ENCODE measurements at regions not wholly inside any gene's neighbourhood (a gene's known extent, or its start where the extent isn't known, plus 50 kb on each side); places are given as distances from the start of the nearest gene placed in this dataset.

DNA sequence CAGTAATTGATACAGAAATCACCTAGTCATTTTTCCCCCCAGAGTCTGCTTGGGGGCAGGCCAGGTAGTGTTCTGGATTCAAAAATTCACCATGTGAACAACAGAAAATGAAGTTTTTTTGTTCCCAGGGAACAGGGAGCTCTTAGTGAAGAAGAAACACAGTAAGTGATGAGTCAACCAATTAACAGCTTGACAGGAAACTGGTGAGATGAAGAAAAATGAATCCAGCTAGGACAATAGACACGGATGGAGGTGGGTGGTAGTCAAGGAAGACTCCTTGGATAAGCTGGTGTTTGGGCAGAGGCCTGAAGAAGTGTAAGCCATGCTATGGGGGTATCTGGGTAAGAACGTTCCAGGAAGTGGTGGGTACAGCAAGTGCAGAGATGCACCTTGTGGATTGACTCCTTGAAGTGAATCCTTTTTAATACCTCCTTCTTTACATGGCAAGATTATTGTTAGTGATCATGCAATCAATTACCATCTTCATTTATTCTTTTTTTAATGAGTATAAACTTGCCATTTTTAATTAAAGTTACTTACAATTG is 339.9 kb upstream of the RGMA start:
- Histone ChIP-seq H3K4ac (replicated peaks; ENCODE audit: insufficient read length, low read depth, low read length) (no peak overlapping the region), H3K27ac (ENCODE audit: low read depth, low read length) (no peak overlapping the region), H2BK15ac (ENCODE audit: low read length) (no peak overlapping the region), H3K79me2 (ENCODE audit: control insufficient read depth in 1 of 2, insufficient read depth in 2 of 2, low read length in 2 of 2) (no peaks in the 10 kb centered on the region), H4K20me1 (replicated peaks in 1 of 2; ENCODE audit: control insufficient read depth in 1 of 2, insufficient read depth in 2 of 2, low read length in 2 of 2) (no peaks in the 10 kb centered on the region), H2AFZ (ENCODE audit: low read length) (no peak overlapping the region), H3K4me3 (ENCODE audit: extremely low read depth in 1 of 4, insufficient read depth in 2 of 4, low read depth in 3 of 4, low read length in 4 of 4) (no peak overlapping the region), H3K4me2 (ENCODE audit: insufficient read depth in 1 of 2, low read depth in 2 of 2, low read length in 2 of 2) (no peak overlapping the region), H3K23me2 (ENCODE audit: low read depth, low read length) (no peaks in the 10 kb centered on the region), H3K36me3 (ENCODE audit: control insufficient read depth in 2 of 4, insufficient read depth in 4 of 4, low read length in 3 of 4) (no peaks in the 10 kb centered on the region), H4K5ac (ENCODE audit: insufficient read length, low read depth, low read length) (no peak overlapping the region), H2BK120ac (replicated peaks; ENCODE audit: low read depth, low read length) (no peak overlapping the region), H3K56ac (replicated peaks; ENCODE audit: insufficient read length, low read depth, low read length) (no peak overlapping the region), H2BK20ac (ENCODE audit: low read length) (no peak overlapping the region), H2AK5ac (ENCODE audit: low read depth, low read length) (no peak overlapping the region), H4K8ac (ENCODE audit: extremely low read depth, insufficient read depth, low read length) (no peak overlapping the region), H3K9ac (replicated peaks in 1 of 4; ENCODE audit: extremely low read depth in 1 of 4, low read depth in 3 of 4, low read length in 3 of 4) (no peak overlapping the region), H3K18ac (ENCODE audit: extremely low read depth, low read length) (no peak overlapping the region), H3K9me3 (ENCODE audit: insufficient read depth in 2 of 2, low read depth in 1 of 2, low read length in 1 of 2) (peaks cover 0 to 4% of the 10 kb centered on the region in 2 experiments; a peak in 1 of 4 replicates), H2BK12ac (ENCODE audit: low read depth, low read length) (no peak overlapping the region), H3K79me1 (ENCODE audit: low read depth, low read length) (no peaks in the 10 kb centered on the region), H4K91ac (replicated peaks; ENCODE audit: insufficient read length, low read length) (no peak overlapping the region), H3K14ac (ENCODE audit: insufficient read length) (no peak overlapping the region), H3K4me1 (replicated peaks in 1 of 4; ENCODE audit: control insufficient read depth in 3 of 4, insufficient read depth in 4 of 4, low read length in 3 of 4) (no peaks in the 10 kb centered on the region), H3K23ac (ENCODE audit: insufficient read length) (no peak overlapping the region), H3K27me3 (replicated peaks in 1 of 4; ENCODE audit: control insufficient read depth in 3 of 4, extremely low read depth in 1 of 4, insufficient read depth in 3 of 4, low read length in 3 of 4) (peaks cover 0 to 2% (median 0%) of the 10 kb centered on the region in 4 experiments; a peak in 1 of 7 replicates), H2BK5ac (ENCODE audit: low read depth, low read length) (no peak overlapping the region)
- 81% methylated on average over 2 of the region's 2 CpGs; no CpG with 5 or more reads in 1 of the 2 experiments for WGBS, 2 experiments (ENCODE audit: extremely low coverage in 1 of 2, insufficient coverage in 1 of 2, insufficient read length in 1 of 2, insufficient replicate concordance in 2 of 2, low coverage in 1 of 2, low lambda C conversion rate in 2 of 2, missing lambda C conversion rate in 1 of 2)
- ChIA-PET POLR2A (ENCODE audit: partially characterized antibody) (no interaction called here), CTCF (ENCODE audit: partially characterized antibody) (interaction anchor here (0.8 to 1.5 kb wide), 3 partner anchors 26 to 207 kb away, joined by 3 to 4 read pairs (median 3); no protein-coding TSS in a partner anchor)
- FAIRE-seq (no peak), DNase-seq (ENCODE audit: low read depth in 1 of 2, low spot score in 2 of 2) (no peak)
- TF ChIP-seq RNF2 (IDR thresholded peaks at IDR 0.05; ENCODE audit: borderline replicate concordance, low read depth, low read length, missing control alignments, poor library complexity, severe bottlenecking) (no peak), HDAC2 (IDR thresholded peaks at IDR 0.05; ENCODE audit: borderline replicate concordance in 1 of 2, low read depth in 2 of 2, low read length in 2 of 2) (no peak), POU5F1 (IDR thresholded peaks at IDR 0.05; ENCODE audit: low read depth, low read length) (no peak)
- TF ChIP-seq, protein P1, sequence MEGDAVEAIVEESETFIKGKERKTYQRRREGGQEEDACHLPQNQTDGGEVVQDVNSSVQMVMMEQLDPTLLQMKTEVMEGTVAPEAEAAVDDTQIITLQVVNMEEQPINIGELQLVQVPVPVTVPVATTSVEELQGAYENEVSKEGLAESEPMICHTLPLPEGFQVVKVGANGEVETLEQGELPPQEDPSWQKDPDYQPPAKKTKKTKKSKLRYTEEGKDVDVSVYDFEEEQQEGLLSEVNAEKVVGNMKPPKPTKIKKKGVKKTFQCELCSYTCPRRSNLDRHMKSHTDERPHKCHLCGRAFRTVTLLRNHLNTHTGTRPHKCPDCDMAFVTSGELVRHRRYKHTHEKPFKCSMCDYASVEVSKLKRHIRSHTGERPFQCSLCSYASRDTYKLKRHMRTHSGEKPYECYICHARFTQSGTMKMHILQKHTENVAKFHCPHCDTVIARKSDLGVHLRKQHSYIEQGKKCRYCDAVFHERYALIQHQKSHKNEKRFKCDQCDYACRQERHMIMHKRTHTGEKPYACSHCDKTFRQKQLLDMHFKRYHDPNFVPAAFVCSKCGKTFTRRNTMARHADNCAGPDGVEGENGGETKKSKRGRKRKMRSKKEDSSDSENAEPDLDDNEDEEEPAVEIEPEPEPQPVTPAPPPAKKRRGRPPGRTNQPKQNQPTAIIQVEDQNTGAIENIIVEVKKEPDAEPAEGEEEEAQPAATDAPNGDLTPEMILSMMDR (IDR thresholded peaks at IDR 0.05; ENCODE audit: control extremely low read depth in 1 of 3, insufficient read depth in 1 of 3, low read depth in 1 of 3, low read length in 3 of 3): no peak

Data from H1 (cell line).